GM12872 (cell line): ENCODE measurements at regions not wholly inside any gene's neighbourhood (a gene's known extent, or its start where the extent isn't known, plus 50 kb on each side); places are given as distances from the start of the nearest gene placed in this dataset.

Source experiments
- TF ChIP-seq, protein P1 (sequence below): IDR thresholded peaks from 3 replicates; pipeline ENCODE4 v1.5.1; 2011; ENCODE audit warnings: low read depth, mild to moderate bottlenecking, low read length, moderate library complexity; ENCODE audit not compliant: insufficient read depth

GRCh38 chr15:70328679-70329115 is 231.0 kb upstream of the TLE3 start:
- TF ChIP-seq, protein P1, sequence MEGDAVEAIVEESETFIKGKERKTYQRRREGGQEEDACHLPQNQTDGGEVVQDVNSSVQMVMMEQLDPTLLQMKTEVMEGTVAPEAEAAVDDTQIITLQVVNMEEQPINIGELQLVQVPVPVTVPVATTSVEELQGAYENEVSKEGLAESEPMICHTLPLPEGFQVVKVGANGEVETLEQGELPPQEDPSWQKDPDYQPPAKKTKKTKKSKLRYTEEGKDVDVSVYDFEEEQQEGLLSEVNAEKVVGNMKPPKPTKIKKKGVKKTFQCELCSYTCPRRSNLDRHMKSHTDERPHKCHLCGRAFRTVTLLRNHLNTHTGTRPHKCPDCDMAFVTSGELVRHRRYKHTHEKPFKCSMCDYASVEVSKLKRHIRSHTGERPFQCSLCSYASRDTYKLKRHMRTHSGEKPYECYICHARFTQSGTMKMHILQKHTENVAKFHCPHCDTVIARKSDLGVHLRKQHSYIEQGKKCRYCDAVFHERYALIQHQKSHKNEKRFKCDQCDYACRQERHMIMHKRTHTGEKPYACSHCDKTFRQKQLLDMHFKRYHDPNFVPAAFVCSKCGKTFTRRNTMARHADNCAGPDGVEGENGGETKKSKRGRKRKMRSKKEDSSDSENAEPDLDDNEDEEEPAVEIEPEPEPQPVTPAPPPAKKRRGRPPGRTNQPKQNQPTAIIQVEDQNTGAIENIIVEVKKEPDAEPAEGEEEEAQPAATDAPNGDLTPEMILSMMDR, result no peak

DNA sequence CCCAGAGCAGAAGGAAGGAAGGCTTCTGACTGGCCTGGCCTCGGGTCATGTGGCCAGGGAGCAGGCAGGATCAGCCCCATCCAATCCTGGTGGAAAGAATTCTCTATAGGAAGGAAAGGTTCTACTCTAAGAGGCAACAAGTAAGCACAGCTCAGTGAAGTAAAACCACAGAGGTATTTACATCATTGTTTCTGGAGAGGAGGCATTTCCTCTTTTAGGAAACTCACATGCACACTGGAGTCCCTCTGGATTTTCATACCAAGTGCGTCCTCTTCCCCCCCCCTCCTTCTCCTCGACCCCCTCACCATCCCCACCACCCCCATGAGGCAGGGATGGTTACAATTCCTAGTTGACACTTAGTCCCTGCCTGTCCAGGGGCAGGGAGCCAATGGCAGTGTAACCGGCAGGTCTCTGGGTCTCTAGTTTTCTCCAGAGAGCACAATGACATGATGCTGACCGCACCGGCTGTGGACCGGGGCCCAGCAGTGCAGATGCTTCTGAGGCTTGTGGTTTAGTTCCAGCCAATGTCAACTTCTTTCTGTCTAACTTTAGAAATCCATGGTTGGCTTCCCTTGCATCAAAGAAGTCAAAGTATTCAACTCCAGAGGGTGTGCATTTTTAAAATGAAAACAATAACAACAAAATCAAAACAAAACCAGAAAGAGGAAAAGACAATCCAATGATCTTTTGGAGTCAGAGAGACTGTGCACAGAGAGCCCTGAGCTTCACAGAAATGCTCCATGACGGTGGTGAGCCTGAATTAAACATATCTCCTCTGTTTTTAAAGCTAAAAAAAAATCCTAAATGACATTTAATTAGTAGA is 230.3 kb upstream of the TLE3 start:
- TF ChIP-seq, protein P1, result no peak

- TF ChIP-seq, protein P1, result no peak
Measured at GRCh38 chr15:70327328-70327855, 229.7 kb upstream of the TLE3 start.

DNA sequence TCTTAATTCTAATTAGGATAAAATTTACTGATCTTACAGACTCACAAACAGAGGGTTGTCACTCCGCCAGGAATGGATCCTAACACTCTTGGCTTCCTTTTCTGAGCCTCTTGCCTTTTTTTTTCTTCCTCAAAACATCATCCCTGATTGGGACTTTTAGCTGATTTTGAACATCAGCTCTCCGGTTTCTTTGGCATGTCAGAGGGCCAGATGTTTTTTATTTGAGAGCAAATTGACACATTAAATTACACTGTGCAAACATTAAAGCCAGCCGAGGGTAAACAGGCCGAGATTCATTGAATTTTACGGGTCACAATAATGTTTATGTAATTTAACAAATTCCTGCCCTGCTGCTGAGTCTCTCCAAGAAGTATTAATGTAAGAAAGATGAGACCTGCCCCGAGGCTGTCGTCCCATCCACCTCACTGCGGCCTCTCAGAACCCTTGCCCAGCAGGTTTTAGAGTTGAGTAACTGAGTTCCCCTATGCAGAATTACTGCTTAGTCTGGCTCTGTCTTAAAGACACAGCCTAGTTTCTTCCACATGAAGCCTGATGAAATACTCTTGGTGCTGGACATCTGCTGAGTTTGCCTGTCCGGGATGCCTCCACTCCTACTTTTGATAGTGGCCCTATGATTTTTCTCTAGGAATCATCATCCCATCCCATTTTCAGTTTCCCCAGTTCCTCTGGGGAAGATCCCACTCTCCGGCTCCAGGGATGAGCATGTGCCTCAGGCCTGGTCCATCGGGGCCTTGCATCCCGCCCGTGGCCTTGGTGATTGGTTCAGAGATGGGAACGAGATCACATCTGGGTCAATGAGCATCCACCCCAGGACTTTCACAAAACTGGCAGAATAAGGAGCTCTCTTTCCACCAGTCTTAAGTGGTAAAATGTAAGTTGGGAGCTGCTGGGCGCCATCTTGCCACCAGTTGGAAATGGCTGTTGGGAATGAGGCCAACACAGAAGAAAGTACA is 226.6 kb upstream of the TLE3 start:
- TF ChIP-seq, protein P1, result no peak

DNA sequence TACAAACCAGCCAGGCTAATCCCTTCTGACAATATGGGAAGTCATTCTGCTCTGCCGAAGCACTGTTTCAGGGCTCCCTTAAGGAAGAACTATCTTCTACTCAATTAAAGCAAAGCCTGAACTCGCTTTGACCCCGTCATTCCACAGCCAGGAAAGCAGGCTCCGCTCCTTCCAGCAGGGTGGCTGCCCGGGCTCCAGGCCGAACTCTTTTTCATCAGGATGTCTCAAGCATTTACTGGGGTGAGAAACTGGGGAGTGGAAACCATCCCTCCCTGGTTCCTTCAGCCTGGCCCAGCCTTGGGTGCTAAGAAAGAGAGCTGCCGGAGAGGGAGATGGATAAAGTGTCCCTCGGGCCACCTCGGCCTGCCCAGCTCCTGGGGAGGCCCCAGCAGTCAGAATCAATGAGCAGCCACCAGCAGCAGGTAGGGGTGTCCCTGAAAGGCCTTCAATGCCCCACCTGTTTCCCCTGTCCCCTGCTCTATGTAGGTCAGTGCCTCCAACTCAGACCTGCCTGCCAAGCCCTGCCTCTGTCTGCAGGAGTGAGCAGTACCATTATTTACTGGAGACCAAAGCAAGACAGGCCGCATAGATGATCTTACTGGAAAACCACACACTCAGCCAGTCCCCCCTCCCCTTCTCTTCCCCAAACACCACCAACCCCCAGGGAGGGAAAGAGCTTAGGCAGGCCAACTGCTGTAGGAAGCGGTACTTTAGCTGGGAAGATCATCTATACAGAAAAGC is 225.6 kb upstream of the TLE3 start:
- TF ChIP-seq, protein P1, result no peak

DNA sequence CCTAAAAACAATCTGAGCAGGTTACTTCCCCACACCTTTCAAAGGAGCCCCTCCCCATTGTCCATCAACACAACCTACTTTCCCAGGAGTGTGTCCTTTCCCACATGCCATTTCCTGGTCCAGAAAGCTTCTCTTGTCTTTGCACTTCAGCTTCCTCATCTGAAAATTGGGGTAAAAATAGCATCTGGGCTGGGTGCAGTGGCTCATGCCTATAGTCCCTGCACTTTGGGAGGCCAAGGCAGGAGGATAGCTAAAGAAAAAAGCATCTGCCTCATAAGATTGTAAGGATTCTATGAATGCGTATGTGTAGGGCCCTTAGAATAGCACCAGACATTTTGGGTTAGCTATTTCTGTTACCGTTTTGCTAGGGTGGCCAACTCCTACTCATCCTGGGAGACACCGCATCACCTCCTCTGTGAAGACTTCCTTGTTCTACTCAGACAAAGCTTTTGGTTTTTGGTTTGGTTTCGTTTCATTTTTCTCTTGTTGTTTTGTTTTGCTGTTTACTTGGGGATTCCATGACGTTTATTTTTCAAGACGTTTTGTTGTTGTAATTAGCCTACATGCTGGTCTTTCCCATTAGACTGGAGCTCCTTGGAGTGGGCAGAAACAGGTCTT is 224.4 kb upstream of the TLE3 start:
- TF ChIP-seq, protein P1, result no peak
